Lung (tissue), 11 donors: ENCODE measurements at regions not wholly inside any gene's neighbourhood (a gene's known extent, or its start where the extent isn't known, plus 50 kb on each side); places are given as distances from the start of the nearest gene placed in this dataset.

Experiments
- ATAC-seq: fragments of 200-7000 bp; cut with Tn5 transposase; one replicate; pipeline ENCODE4 v1.9.1; 2020; ENCODE audit warnings: moderate number of reproducible peaks; ENCODE audit not compliant: insufficient read depth, low FRiP score
- DNase-seq, 3 donors: peaks; one replicate each; pipeline ENCODE4 v3.0.0-alpha.2; 2013 to 2017
- H3K27ac ChIP-seq, 2 donors: one replicate each; pipeline ENCODE4 v1.5.1; 2013; ENCODE audit warnings: mild to moderate bottlenecking in 2 of 2, moderate library complexity in 2 of 2, control low read depth in 1 of 2, inconsistent platforms in 1 of 2, low read depth in 1 of 2, low read length in 1 of 2
- H3K27me3 ChIP-seq, 3 donors: one replicate each; pipeline ENCODE4 v1.5.1; 2013; ENCODE audit warnings: low read length in 2 of 3; ENCODE audit not compliant: control insufficient read depth in 3 of 3, insufficient read depth in 3 of 3
- H3K36me3 ChIP-seq, 4 donors: one replicate each; pipeline ENCODE4 v1.5.1; 2013; ENCODE audit warnings: low read length in 4 of 4, mild to moderate bottlenecking in 1 of 4, moderate library complexity in 1 of 4; ENCODE audit not compliant: control insufficient read depth in 4 of 4, insufficient read depth in 4 of 4
- H3K4me1 ChIP-seq, 5 donors: one replicate each; pipeline ENCODE4 v1.5.1; 2013; ENCODE audit warnings: low read length in 5 of 5, mild to moderate bottlenecking in 2 of 5, moderate library complexity in 1 of 5; ENCODE audit not compliant: control insufficient read depth in 5 of 5, insufficient read depth in 5 of 5
- H3K4me3 ChIP-seq: one replicate; pipeline ENCODE4 v1.5.1; 2013; ENCODE audit warnings: mild to moderate bottlenecking, control low read depth, moderate library complexity
- H3K9ac ChIP-seq, 2 donors: one replicate each; pipeline ENCODE4 v1.5.1; 2013; ENCODE audit warnings: low read length in 2 of 2, control low read depth in 1 of 2; ENCODE audit not compliant: insufficient read depth in 1 of 2
- H3K9me3 ChIP-seq, 4 donors: one replicate each; pipeline ENCODE4 v1.5.1; 2013; ENCODE audit warnings: low read length in 3 of 4, mild to moderate bottlenecking in 1 of 4, moderate library complexity in 1 of 4; ENCODE audit not compliant: control insufficient read depth in 4 of 4, insufficient read depth in 3 of 4
- CTCF ChIP-seq: IDR thresholded peaks from 2 replicates; pipeline ENCODE4 v1.5.1; 2012; ENCODE audit warnings: mild to moderate bottlenecking; ENCODE audit errors: control extremely low read depth, extremely low read depth
- WGBS, 2 donors: extraction: QIAGEN DNeasy Blood & Tissue Kit; methylation state at CpG; one replicate each; pipeline ENCODE4 v1.1.7; 2013; 5-methylcytosine and 5-hydroxymethylcytosine counted together
- donor health status: control.
- donor health status: control.
- donor health status: Bipolar disorder and iron deficiency.
- donor health status: healthy.
- donor health status: DM: yes; HTN: yes; CAD: no.

- peak; percentile 78 for TF ChIP-seq CTCF
- no peak overlapping the region for H3K27ac ChIP-seq
- no peak overlapping the region for H3K9ac ChIP-seq
- peaks cover 0 to 2% (median 0%) of the 10 kb centered on the region in 4 donors for H3K9me3 ChIP-seq
- peak; percentile 91 for ATAC-seq
- no peak overlapping the region for H3K4me3 ChIP-seq
- no peaks in the 10 kb centered on the region for H3K27me3 ChIP-seq
- no peaks in the 10 kb centered on the region for H3K36me3 ChIP-seq
- H3K4me1 ChIP-seq, result peaks cover 0 to 4% (median 0%) of the 10 kb centered on the region in 5 donors
- WGBS, 2 donors, result 35 to 36% methylated on average over 8 of the region's 8 CpGs
- peak; percentile 85 to 96 (median 91) for DNase-seq
Observed at GRCh38 chr4:53929955-53930798, 134.2 kb downstream of the CHIC2 start.

- H3K27ac ChIP-seq, result no peak overlapping the region
- H3K36me3 ChIP-seq, result no peaks in the 10 kb centered on the region
- H3K4me3 ChIP-seq, result no peak overlapping the region
- peaks cover 0 to 2% (median 0%) of the 10 kb centered on the region in 4 donors for H3K9me3 ChIP-seq
- no peaks in the 10 kb centered on the region for H3K27me3 ChIP-seq
- ATAC-seq, result no peak
- H3K4me1 ChIP-seq, result peaks cover 0 to 4% (median 0%) of the 10 kb centered on the region in 5 donors
- H3K9ac ChIP-seq, result no peak overlapping the region
- 66 to 70% methylated on average over 4 of the region's 4 CpGs for WGBS, 2 donors
- no peak for TF ChIP-seq CTCF
- DNase-seq, result no peak
Observed at GRCh38 chr4:53929311-53929710, 135.1 kb downstream of the CHIC2 start.

- peaks cover 0 to 4% (median 0%) of the 10 kb centered on the region in 5 donors for H3K4me1 ChIP-seq
- H3K9me3 ChIP-seq, result peaks cover 0 to 2% (median 0%) of the 10 kb centered on the region in 4 donors
- ATAC-seq (no peak), DNase-seq (peak in 2 of 3 donors; percentile 37 to 54)
- TF ChIP-seq CTCF, result no peak
- no peaks in the 10 kb centered on the region for H3K27me3 ChIP-seq
- no peak overlapping the region for H3K4me3 ChIP-seq
- no peaks in the 10 kb centered on the region for H3K36me3 ChIP-seq
- H3K9ac ChIP-seq, result no peak overlapping the region
- no peak overlapping the region for H3K27ac ChIP-seq
Observed at GRCh38 chr4:53928825-53929224, 135.6 kb downstream of the CHIC2 start.
